H9 (cell line): ENCODE measurements at regions not wholly inside any gene's neighbourhood (a gene's known extent, or its start where the extent isn't known, plus 50 kb on each side); places are given as distances from the start of the nearest gene placed in this dataset.

ENCODE experiments used
- DNase-seq: peaks from one replicate; pipeline ENCODE4 v3.0.0-alpha.2; 2017
- H2AFZ ChIP-seq: one replicate; pipeline ENCODE4 v1.6.1; 2013; ENCODE audit warnings: mild to moderate bottlenecking, low read length, control low read depth, moderate library complexity
- H2AK5ac ChIP-seq: 2 replicates; pipeline ENCODE4 v1.6.1; 2013; ENCODE audit warnings: low read length, control low read depth, mixed read lengths; ENCODE audit not compliant: insufficient read length
- H2BK120ac ChIP-seq: one replicate; pipeline ENCODE4 v1.6.1; 2013; ENCODE audit warnings: low read depth, mild to moderate bottlenecking, low read length, control low read depth, inconsistent platforms; ENCODE audit not compliant: poor library complexity, severe bottlenecking
- H2BK12ac ChIP-seq: 2 replicates; pipeline ENCODE4 v1.6.1; 2013; ENCODE audit warnings: low read length, control low read depth, mixed read lengths, low read depth; ENCODE audit not compliant: insufficient read length
- H2BK15ac ChIP-seq: 2 replicates; pipeline ENCODE4 v1.6.1; 2013; ENCODE audit warnings: low read depth, low read length, control low read depth
- H2BK20ac ChIP-seq: one replicate; pipeline ENCODE4 v1.6.1; 2013; ENCODE audit warnings: low read depth, mild to moderate bottlenecking, low read length, control low read depth, inconsistent platforms; ENCODE audit not compliant: poor library complexity, severe bottlenecking
- H2BK5ac ChIP-seq: 2 replicates; pipeline ENCODE4 v1.6.1; 2013; ENCODE audit warnings: low read length, control low read depth, mixed read lengths; ENCODE audit not compliant: insufficient read length
- H3K14ac ChIP-seq: 2 replicates; pipeline ENCODE4 v1.6.1; 2013; ENCODE audit warnings: low read length, control low read depth; ENCODE audit not compliant: insufficient read depth
- H3K18ac ChIP-seq: 2 replicates; pipeline ENCODE4 v1.6.1; 2013; ENCODE audit warnings: low read depth, mild to moderate bottlenecking, mixed read lengths, low read length, control low read depth; ENCODE audit not compliant: insufficient read length
- H3K23ac ChIP-seq: 2 replicates; pipeline ENCODE4 v1.6.1; 2013; ENCODE audit warnings: low read length, control low read depth, mixed read lengths, low read depth; ENCODE audit not compliant: insufficient read length
- H3K23me2 ChIP-seq: 2 replicates; pipeline ENCODE4 v1.6.1; 2013; ENCODE audit warnings: low read depth, mild to moderate bottlenecking, mixed read lengths, low read length, control low read depth; ENCODE audit not compliant: insufficient read length, poor library complexity, severe bottlenecking
- H3K27ac ChIP-seq: 2 replicates; pipeline ENCODE4 v1.5.1; 2013; ENCODE audit warnings: low read length, control low read depth, mixed read lengths, low read depth; ENCODE audit not compliant: insufficient read length
- H3K27me3 ChIP-seq: 2 replicates; pipeline ENCODE4 v1.6.1; 2013; ENCODE audit warnings: low read length, control low read depth, inconsistent platforms; ENCODE audit not compliant: insufficient read depth
- H3K4ac ChIP-seq: 2 replicates; pipeline ENCODE4 v1.6.1; 2013; ENCODE audit warnings: low read depth, mild to moderate bottlenecking, control low read depth, inconsistent platforms, low read length, moderate library complexity
- H3K4me1 ChIP-seq: 2 replicates; pipeline ENCODE4 v1.6.1; 2013; ENCODE audit warnings: low read length, control low read depth, inconsistent platforms; ENCODE audit not compliant: insufficient read depth
- H3K4me2 ChIP-seq: 2 replicates; pipeline ENCODE4 v1.6.1; 2013; ENCODE audit warnings: low read length, control low read depth, mixed read lengths; ENCODE audit not compliant: insufficient read length, insufficient read depth
- H3K56ac ChIP-seq: 2 replicates; pipeline ENCODE4 v1.6.1; 2013; ENCODE audit warnings: low read depth, mild to moderate bottlenecking, mixed read lengths, low read length, control low read depth; ENCODE audit not compliant: insufficient read length
- H3K79me1 ChIP-seq: 2 replicates; pipeline ENCODE4 v1.6.1; 2013; ENCODE audit warnings: low read depth, mild to moderate bottlenecking, moderate library complexity, low read length, control low read depth, inconsistent platforms; ENCODE audit not compliant: insufficient read depth, poor library complexity, severe bottlenecking
- H3K79me2 ChIP-seq: 2 replicates; pipeline ENCODE4 v1.6.1; 2013; ENCODE audit warnings: low read length, control low read depth, inconsistent platforms; ENCODE audit not compliant: insufficient read depth
- H3K9ac ChIP-seq: 2 replicates; pipeline ENCODE4 v1.6.1; 2013; ENCODE audit warnings: low read length, control low read depth, mixed read lengths; ENCODE audit not compliant: insufficient read length; ENCODE audit errors: extremely low read depth
- H3K9me3 ChIP-seq: one replicate; pipeline ENCODE4 v1.6.1; 2013; ENCODE audit warnings: low read depth, low read length, inconsistent platforms; ENCODE audit not compliant: control insufficient read depth
- H3T11ph ChIP-seq: one replicate; pipeline ENCODE4 v1.6.1; 2013; ENCODE audit warnings: mild to moderate bottlenecking, low read length, control low read depth, inconsistent platforms
- H4K20me1 ChIP-seq: one replicate; pipeline ENCODE4 v1.6.1; 2013; ENCODE audit not compliant: control insufficient read depth, insufficient read length, insufficient read depth
- H4K5ac ChIP-seq: 2 replicates; pipeline ENCODE4 v1.6.1; 2013; ENCODE audit warnings: low read depth, mild to moderate bottlenecking, mixed read lengths, low read length, control low read depth; ENCODE audit not compliant: insufficient read length
- H4K8ac ChIP-seq: replicated peaks from 2 replicates; pipeline ENCODE4 v1.6.1; 2013; ENCODE audit warnings: low read length, control low read depth, mixed read lengths, low read depth; ENCODE audit not compliant: insufficient read length
- H4K91ac ChIP-seq: 2 replicates; pipeline ENCODE4 v1.6.1; 2013; ENCODE audit warnings: low read depth, mild to moderate bottlenecking, moderate library complexity, mixed read lengths, low read length, control low read depth; ENCODE audit not compliant: insufficient read length
- H3K27ac Mint-ChIP-seq, 3 experiments: 2 replicates in 2 of 3; 3 replicates in 1 of 3; pipeline ENCODE4 v1.8.0; 2020 to 2021; ENCODE audit warnings: mixed read lengths in 3 of 3, mild to moderate bottlenecking in 1 of 3, moderate library complexity in 1 of 3
- H3K27me3 Mint-ChIP-seq: 2 replicates; pipeline ENCODE4 v1.8.0; 2021; ENCODE audit warnings: low read depth, mild to moderate bottlenecking, moderate library complexity, mixed read lengths
- H3K36me3 Mint-ChIP-seq, 3 experiments: 2 replicates in 2 of 3; 3 replicates in 1 of 3; pipeline ENCODE4 v1.8.0; 2020 to 2021; ENCODE audit warnings: low read depth in 3 of 3, mixed read lengths in 3 of 3; ENCODE audit not compliant: insufficient read depth in 1 of 3
- H3K4me1 Mint-ChIP-seq, 2 experiments: 2 replicates each; pipeline ENCODE4 v1.8.0; 2020; ENCODE audit warnings: mixed read lengths in 2 of 2
- H3K4me3 Mint-ChIP-seq, 2 experiments: 2 replicates in 1 of 2; 3 replicates in 1 of 2; pipeline ENCODE4 v1.8.0; 2020 to 2021; ENCODE audit warnings: mild to moderate bottlenecking in 2 of 2, mixed read lengths in 2 of 2, moderate library complexity in 1 of 2
- H3K9me3 Mint-ChIP-seq, 2 experiments: 2 replicates in 1 of 2; 3 replicates in 1 of 2; pipeline ENCODE4 v1.8.0; 2020; ENCODE audit warnings: mild to moderate bottlenecking in 2 of 2, mixed read lengths in 2 of 2, moderate library complexity in 1 of 2
- CTCF ChIP-seq: fragments of 200-600 bp; sonication (generic); conservative IDR thresholded peaks from 3 replicates; pipeline ENCODE4 v1.8.0; 2021; ENCODE audit warnings: antibody characterized with exemption, mild to moderate bottlenecking
- WGBS: extraction: QIAGEN DNeasy Blood & Tissue Kit; methylation state at CpG from one replicate; pipeline ENCODE4 v1.1.7; 2013; ENCODE audit warnings: missing lambda C conversion rate, low lambda C conversion rate, mixed read lengths; ENCODE audit not compliant: insufficient read length; ENCODE audit errors: extremely low coverage; 5-methylcytosine and 5-hydroxymethylcytosine counted together

GRCh38 chr4:8771258-8771590 is 100.4 kb downstream of the HMX1 start:
- H3K27me3 ChIP-seq: peaks cover 2% of the 10 kb centered on the region; the same call in 1 of the 2 replicates
- no peak overlapping the region for H2BK5ac ChIP-seq
- no peaks in the 10 kb centered on the region; the same call in 1 of the 2 replicates for H3K4me1 ChIP-seq
- peak; percentile 45 for DNase-seq
- H4K20me1 ChIP-seq: no peaks in the 10 kb centered on the region
- no peaks in the 10 kb centered on the region for H3K23me2 ChIP-seq
- no peak overlapping the region for H3K9ac ChIP-seq
- no peak overlapping the region for H3K23ac ChIP-seq
- no peak overlapping the region for H2BK12ac ChIP-seq
- no peak overlapping the region for H3K27ac ChIP-seq
- no peak overlapping the region for H2BK20ac ChIP-seq
- no peak overlapping the region for H2AK5ac ChIP-seq
- H3K4me2 ChIP-seq: no peak overlapping the region
- TF ChIP-seq CTCF: no peak
- H4K8ac ChIP-seq: no peak overlapping the region
- H3K79me1 ChIP-seq: no peaks in the 10 kb centered on the region
- H2AFZ ChIP-seq: no peak overlapping the region
- H3K56ac ChIP-seq: no peak overlapping the region
- H3K4me1 Mint-ChIP-seq: peaks cover 5 to 13% of the 10 kb centered on the region in 2 experiments
- H4K5ac ChIP-seq: no peak overlapping the region
- H2BK120ac ChIP-seq: no peak overlapping the region
- no peak overlapping the region for H3T11ph ChIP-seq
- no peak overlapping the region for H3K4ac ChIP-seq
- no peak overlapping the region for H2BK15ac ChIP-seq
- peaks cover 0 to 3% of the 10 kb centered on the region in 2 experiments; a peak in 1 of 5 replicates for H3K9me3 Mint-ChIP-seq
- no peak overlapping the region for H4K91ac ChIP-seq
- no peak overlapping the region for H3K4me3 Mint-ChIP-seq
- H3K36me3 Mint-ChIP-seq: no peaks in the 10 kb centered on the region
- no peak overlapping the region for H3K18ac ChIP-seq
- H3K27me3 Mint-ChIP-seq: peaks cover 6% of the 10 kb centered on the region
- no peak overlapping the region for H3K14ac ChIP-seq
- no peaks in the 10 kb centered on the region for H3K9me3 ChIP-seq
- no CpG with 5 or more reads among the region's 8 CpGs for WGBS
- H3K79me2 ChIP-seq: no peaks in the 10 kb centered on the region
- H3K27ac Mint-ChIP-seq: no peak overlapping the region
